Epithelial cell of proximal tubule (primary cell): ENCODE measurements at regions not wholly inside any gene's neighbourhood (a gene's known extent, or its start where the extent isn't known, plus 50 kb on each side); places are given as distances from the start of the nearest gene placed in this dataset.

Experiments
- DNase-seq: peaks from one replicate; pipeline ENCODE4 v3.0.0-alpha.2; 2011; ENCODE audit warnings: low read depth
- H3K4me3 ChIP-seq: 2 replicates; pipeline ENCODE4 v1.5.1; 2011; ENCODE audit warnings: low read depth, mild to moderate bottlenecking, low read length
- CTCF ChIP-seq: conservative IDR thresholded peaks from 2 replicates; pipeline ENCODE4 v1.5.1; 2012; ENCODE audit warnings: low read depth, mild to moderate bottlenecking, low read length

- no peak overlapping the region for H3K4me3 ChIP-seq
- TF ChIP-seq CTCF, result no peak
- no peak for DNase-seq
Observed at GRCh38 chr11:70501051-70501901, 102.9 kb downstream of the CTTN start.

GRCh38 chr11:70501933-70502540 lies 103.7 kb downstream of the CTTN start:
- H3K4me3 ChIP-seq, result no peak overlapping the region
- no peak for DNase-seq
- no peak for TF ChIP-seq CTCF

- no peak overlapping the region for H3K4me3 ChIP-seq
- TF ChIP-seq CTCF, result no peak
- no peak for DNase-seq
Observed at GRCh38 chr11:70502677-70503467, 104.5 kb downstream of the CTTN start.

GRCh38 chr11:70503468-70504221 lies 105.3 kb downstream of the CTTN start:
- H3K4me3 ChIP-seq, result no peak overlapping the region
- peak; percentile 34 for TF ChIP-seq CTCF
- DNase-seq, result no peak

GRCh38 chr11:70504246-70505020 lies 106.1 kb downstream of the CTTN start:
- H3K4me3 ChIP-seq, result no peak overlapping the region
- no peak for DNase-seq
- no peak for TF ChIP-seq CTCF

- DNase-seq, result no peak
- TF ChIP-seq CTCF, result no peak
- no peak overlapping the region for H3K4me3 ChIP-seq
Observed at GRCh38 chr11:70505331-70505731, 107.0 kb downstream of the CTTN start.
